KOPT-K1 (cell line): ENCODE measurements at regions not wholly inside any gene's neighbourhood (a gene's known extent, or its start where the extent isn't known, plus 50 kb on each side); places are given as distances from the start of the nearest gene placed in this dataset.
"Not testable (repeated sequence)": the region's sequence is repeated elsewhere in the genome, so short reads cannot be mapped to it uniquely, and the experiment has no call there.

Experiments
- H3K27ac ChIP-seq: fragments of 200-600 bp; sonication (generic); 2 replicates; pipeline ENCODE4 v1.5.1; 2016; ENCODE audit warnings: antibody characterized with exemption, mild to moderate bottlenecking, low read depth, low read length; ENCODE audit not compliant: poor library complexity, severe bottlenecking
- H3K36me3 ChIP-seq: fragments of 200-600 bp; sonication (generic); 2 replicates; pipeline ENCODE4 v1.5.1; 2017; ENCODE audit warnings: antibody characterized with exemption, mild to moderate bottlenecking, low read length, moderate library complexity; ENCODE audit not compliant: insufficient read depth
- H3K9me3 ChIP-seq: fragments of 200-600 bp; sonication (generic); 2 replicates; pipeline ENCODE4 v1.5.1; 2017; ENCODE audit warnings: antibody characterized with exemption, low read length, mild to moderate bottlenecking; ENCODE audit not compliant: insufficient read depth, poor library complexity, severe bottlenecking

- Histone ChIP-seq H3K36me3 (no peaks in the 10 kb centered on the region), H3K27ac (no peak overlapping the region), H3K9me3 (no peaks in the 10 kb centered on the region)
These were observed 70.5 kb upstream of the FRMD6 start for GRCh38 chr14:51581017-51581881.

- Histone ChIP-seq H3K9me3 (no peaks in the 10 kb centered on the region), H3K36me3 (no peaks in the 10 kb centered on the region), H3K27ac (no peak overlapping the region)
These were observed 69.3 kb upstream of the FRMD6 start for GRCh38 chr14:51582437-51582836.

DNA sequence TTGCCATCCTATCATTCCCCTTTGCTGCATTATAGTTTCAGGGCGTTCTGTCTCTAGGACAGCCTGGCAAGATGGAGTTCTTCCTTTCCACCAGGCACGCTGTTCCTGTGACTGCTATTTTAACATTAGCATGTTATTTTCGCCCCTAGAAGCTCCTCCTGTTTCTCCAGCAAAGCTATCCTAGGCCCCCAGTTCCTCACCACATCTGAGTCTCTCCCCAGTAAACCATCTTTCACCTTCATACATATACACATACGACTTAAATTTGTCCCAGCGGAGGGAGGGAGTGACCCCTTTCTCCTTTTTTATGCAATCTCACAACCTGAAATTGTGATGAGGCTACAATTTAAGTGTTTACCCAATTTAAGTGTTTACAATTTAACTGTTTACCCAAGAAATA is 66.7 kb upstream of the FRMD6 start:
- Histone ChIP-seq H3K27ac (no peak overlapping the region), H3K9me3 (no peaks in the 10 kb centered on the region), H3K36me3 (no peaks in the 10 kb centered on the region)

DNA sequence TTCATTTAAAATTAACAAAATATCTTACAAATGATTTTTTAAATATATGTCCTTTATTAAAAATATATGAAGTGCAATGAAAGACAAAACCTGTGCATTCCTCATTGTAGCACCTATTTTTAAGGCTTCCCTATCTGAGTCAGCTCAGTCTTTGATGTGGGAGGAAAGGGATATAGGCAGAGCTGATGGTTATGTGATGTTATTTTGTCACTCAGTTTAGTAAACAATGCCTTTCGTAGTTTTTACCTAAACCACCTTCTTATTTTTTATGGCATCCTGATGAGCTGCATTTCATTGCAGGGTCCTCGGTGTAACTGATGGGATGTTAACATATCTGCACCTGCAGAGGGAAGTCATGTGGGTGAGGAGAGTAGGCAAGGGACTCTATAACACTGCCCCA is 58.9 kb upstream of the FRMD6 start:
- no peaks in the 10 kb centered on the region for H3K9me3 ChIP-seq
- no peaks in the 10 kb centered on the region for H3K36me3 ChIP-seq
- no peak overlapping the region for H3K27ac ChIP-seq

DNA sequence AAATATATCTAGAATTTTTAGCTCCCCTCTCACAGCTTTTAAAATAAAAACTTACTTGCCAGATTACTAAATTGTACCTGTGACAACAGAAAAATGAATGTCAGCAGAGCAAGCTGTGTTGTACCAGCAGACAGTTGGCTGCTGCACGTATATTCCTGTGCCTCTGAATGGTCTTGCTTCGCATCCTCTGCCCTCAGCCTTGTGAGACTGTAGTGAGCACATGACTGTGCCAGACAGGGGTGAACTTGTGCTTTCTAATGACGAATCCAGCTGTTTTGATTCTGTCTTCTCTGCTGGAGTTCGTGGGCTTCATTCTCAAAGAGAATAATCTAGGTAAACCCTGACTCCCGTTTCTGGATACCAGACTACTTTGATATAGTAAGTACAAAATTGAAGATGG is 58.3 kb upstream of the FRMD6 start:
- H3K9me3 ChIP-seq = no peaks in the 10 kb centered on the region
- H3K27ac ChIP-seq = no peak overlapping the region
- H3K36me3 ChIP-seq = no peaks in the 10 kb centered on the region

DNA sequence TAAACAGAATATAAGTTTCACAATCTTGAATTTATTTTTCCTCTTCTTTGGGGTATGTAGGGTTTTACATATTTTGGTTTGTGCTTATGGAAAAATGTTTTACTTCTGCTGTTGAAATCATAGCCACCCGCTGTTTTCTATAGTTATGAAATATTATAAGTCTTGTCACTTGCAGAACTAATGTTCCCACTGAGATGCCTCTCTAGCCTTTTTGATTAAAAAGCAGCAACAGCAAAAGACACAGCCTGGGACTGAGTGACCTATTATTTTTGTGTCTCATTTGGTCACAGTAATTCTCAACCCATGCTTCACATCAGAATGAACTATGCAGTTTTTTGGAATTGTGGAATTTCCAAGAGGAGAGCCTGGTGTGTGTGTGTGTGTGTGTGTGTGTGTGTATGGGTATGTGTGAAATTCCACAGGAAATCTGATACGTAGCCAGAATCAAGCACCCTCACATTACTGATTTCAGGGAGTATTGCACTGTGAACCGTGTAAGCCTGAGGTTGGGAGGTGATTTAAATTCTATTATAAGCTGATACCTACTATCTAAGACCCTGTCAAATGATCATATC is 55.7 kb upstream of the FRMD6 start:
- Histone ChIP-seq H3K9me3 (no peaks in the 10 kb centered on the region), H3K27ac (no peak overlapping the region), H3K36me3 (no peaks in the 10 kb centered on the region)

GRCh38 chr14:51596488-51597117 is 55.1 kb upstream of the FRMD6 start:
- Histone ChIP-seq H3K36me3 (no peaks in the 10 kb centered on the region), H3K27ac (no peak overlapping the region), H3K9me3 (no peaks in the 10 kb centered on the region)

GRCh38 chr14:51597261-51598001 is 54.3 kb upstream of the FRMD6 start:
- Histone ChIP-seq H3K36me3 (no peaks in the 10 kb centered on the region), H3K27ac (no peak overlapping the region), H3K9me3 (no peaks in the 10 kb centered on the region)

- H3K27ac ChIP-seq, H3K36me3 ChIP-seq: not testable (repeated sequence)
These were observed 52.6 kb upstream of the FRMD6 start for GRCh38 chr14:51598924-51599600.

DNA sequence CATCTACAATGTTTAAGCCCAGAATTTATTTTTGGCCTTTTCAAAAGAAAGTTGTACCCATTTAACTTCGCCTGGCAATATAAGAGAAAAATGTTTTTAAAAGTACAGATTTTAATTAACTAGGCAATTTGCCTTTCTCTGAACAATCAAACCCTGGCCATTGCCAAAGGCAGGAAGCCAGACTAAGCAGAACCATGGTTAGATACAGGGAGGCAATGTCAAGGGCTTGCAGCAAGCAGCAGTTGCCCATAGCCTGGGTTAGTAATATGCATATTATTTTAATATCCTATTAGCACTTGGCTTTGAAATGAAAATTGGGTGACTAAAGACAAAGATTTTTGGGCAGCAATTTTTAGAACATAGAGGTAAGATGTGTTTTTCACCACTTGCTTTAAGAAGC is 51.1 kb upstream of the FRMD6 start:
- H3K9me3 ChIP-seq = no peaks in the 10 kb centered on the region
- no peaks in the 10 kb centered on the region for H3K36me3 ChIP-seq
- no peak overlapping the region for H3K27ac ChIP-seq

More at GRCh38 chr14:51598924-51599600, 52.6 kb upstream of the FRMD6 start:
- H3K9me3 ChIP-seq = not testable (repeated sequence)
